GM12875 (cell line): ENCODE measurements at regions not wholly inside any gene's neighbourhood (a gene's known extent, or its start where the extent isn't known, plus 50 kb on each side); places are given as distances from the start of the nearest gene placed in this dataset.

Experiments used
- H3K4me3 ChIP-seq: one replicate; pipeline ENCODE4 v1.5.1; 2011; ENCODE audit warnings: low read depth, low read length, control low read depth
- CTCF ChIP-seq: IDR thresholded peaks from 2 replicates; pipeline ENCODE4 v1.5.1; 2011; ENCODE audit warnings: low read depth, mild to moderate bottlenecking, control low read depth, inconsistent platforms, low read length, moderate library complexity, borderline replicate concordance; ENCODE audit not compliant: insufficient read depth

DNA sequence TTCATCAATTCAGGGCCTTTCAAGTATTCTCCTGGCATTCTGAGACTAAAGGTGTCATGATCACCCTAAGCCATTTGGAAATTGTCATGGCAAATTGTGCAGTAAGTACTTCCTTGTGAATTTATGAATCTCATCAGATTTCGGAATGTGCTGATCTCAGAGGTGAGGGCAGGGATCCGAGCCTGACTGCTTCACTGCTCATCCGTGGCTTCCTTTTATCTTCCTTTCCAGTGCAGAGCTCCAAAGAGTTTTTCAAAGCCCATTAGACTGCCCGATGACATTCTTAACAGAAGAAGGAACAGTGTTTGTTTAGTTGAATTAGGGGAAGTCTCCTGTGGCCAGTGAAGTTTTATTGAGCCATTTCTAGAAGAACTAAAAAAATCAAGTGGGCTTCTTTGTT is 182.8 kb upstream of the GDNF start:
- H3K4me3 ChIP-seq: no peak overlapping the region
- TF ChIP-seq CTCF: no peak

DNA sequence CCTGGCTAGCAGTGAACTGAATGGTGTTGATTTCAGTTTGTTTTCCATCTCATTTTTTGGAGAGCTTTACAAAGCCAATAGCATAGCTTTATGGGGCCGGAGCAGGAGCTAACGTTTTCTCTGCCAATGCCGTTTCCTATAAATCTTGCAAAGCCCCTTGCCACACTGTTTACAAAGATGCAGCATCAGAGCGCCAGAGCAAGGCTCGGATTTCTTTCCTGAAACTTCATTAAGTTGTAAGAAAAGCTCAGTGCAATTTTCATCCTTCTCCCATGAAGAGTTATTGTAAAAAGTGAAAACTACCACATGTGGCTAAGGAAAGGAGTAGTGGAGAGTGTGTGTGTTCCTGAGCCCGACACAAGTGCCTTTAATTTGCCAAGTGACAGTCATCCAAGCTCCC is 178.2 kb upstream of the GDNF start:
- H3K4me3 ChIP-seq: no peak overlapping the region

GRCh38 chr5:38013107-38013506 is 173.3 kb upstream of the GDNF start:
- TF ChIP-seq CTCF: no peak

More for the DNA sequence above, 178.2 kb upstream of the GDNF start:
- TF ChIP-seq CTCF: no peak

DNA sequence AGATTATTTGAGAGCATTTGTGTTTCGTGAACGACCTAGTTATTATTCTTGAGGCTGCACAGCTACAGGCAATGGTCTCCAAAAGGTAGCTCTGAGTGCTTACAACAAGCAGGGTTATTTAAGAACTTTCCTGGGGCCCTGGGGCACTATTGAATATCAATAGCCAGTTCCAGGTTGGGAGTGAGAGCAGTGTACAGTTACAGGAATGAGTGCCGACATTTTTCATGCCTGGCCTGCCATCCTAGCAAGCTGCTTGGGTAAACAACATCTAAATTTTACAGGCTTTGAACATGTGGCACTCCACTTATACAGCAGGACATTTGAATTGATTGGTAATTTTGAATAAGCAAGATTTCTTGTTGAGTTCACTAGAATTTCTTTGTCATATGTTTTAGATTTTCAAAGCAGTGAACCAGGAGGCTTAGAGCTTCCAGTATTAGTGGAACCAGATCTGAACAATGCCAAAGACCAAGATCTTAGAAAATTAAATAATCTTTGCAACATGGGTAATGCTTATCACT is 171.9 kb upstream of the GDNF start:
- TF ChIP-seq CTCF: no peak
- H3K4me3 ChIP-seq: no peak overlapping the region

More at GRCh38 chr5:38013107-38013506, 173.3 kb upstream of the GDNF start:
- no peak overlapping the region for H3K4me3 ChIP-seq

DNA sequence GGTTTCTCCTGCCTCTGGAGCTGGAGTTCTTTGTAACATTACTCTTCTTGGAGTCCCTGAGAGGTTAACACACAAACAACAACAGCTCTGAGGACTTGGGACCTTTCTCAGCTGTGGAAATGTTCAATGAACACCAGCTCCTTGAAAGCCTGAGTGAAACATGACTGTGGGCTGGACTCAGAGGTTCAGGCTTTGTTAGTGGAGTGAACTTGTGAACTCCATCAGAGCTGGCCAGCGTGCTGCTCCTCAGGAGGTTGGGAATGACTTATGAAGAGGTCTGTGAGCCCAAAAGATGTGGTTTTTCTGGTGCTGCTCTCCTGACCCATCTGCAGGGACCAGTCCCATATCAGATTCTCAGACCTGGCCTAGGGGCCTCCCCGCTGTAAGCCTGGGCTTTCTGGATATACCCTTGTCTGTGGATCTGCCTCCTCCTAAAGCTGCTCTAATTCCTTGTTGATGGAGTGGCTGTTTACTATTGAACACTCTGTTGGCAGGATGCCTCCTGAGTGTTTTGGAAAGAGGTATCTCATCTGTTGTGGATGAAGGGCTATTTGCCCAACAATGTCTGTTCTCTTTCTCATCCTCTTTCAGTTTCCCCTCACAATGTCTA is 170.0 kb upstream of the GDNF start:
- no peak overlapping the region for H3K4me3 ChIP-seq
- TF ChIP-seq CTCF: no peak

- no peak for TF ChIP-seq CTCF
- no peak overlapping the region for H3K4me3 ChIP-seq
Observed at GRCh38 chr5:38008198-38008597, 168.4 kb upstream of the GDNF start.

GRCh38 chr5:37999593-37999992 is 159.8 kb upstream of the GDNF start:
- no peak overlapping the region for H3K4me3 ChIP-seq
- no peak for TF ChIP-seq CTCF
